Stomach (tissue), 4 donors: ENCODE measurements at regions not wholly inside any gene's neighbourhood (a gene's known extent, or its start where the extent isn't known, plus 50 kb on each side); places are given as distances from the start of the nearest gene placed in this dataset.

ENCODE experiments used
- CTCF ChIP-seq, 7 experiments: fragments of 450-650 bp in 4 of 7; fragments of 200-600 bp in 3 of 7; sonication (generic) in 3 of 7; IDR thresholded peaks; one replicate each; pipeline ENCODE4 v1.5.1; 2016 to 2019; ENCODE audit warnings: antibody characterized with exemption in 7 of 7, control low read depth in 2 of 7, mild to moderate bottlenecking in 1 of 7
- EP300 ChIP-seq: sonication (generic); formaldehyde crosslinking; IDR thresholded peaks from one replicate; pipeline ENCODE4 v1.6.1; 2017; ENCODE audit warnings: antibody characterized with exemption
- POLR2A ChIP-seq, 4 donors: fragments of 450-650 bp; IDR thresholded peaks; one replicate each; pipeline ENCODE4 v1.6.1; 2016; ENCODE audit warnings: antibody characterized with exemption in 4 of 4, control low read depth in 2 of 4, mild to moderate bottlenecking in 1 of 4, moderate library complexity in 1 of 4

GRCh38 chr11:97202613-97203292 is 812.9 kb downstream of the JRKL start:
- TF ChIP-seq POLR2A (IDR thresholded peaks at IDR 0.05) (no peak), CTCF (IDR thresholded peaks at IDR 0.05) (no peak), EP300 (no peak)
